HCT116 (cell line): ENCODE measurements at regions not wholly inside any gene's neighbourhood (a gene's known extent, or its start where the extent isn't known, plus 50 kb on each side); places are given as distances from the start of the nearest gene placed in this dataset.

Experiments
- ATAC-seq: fragments of 200-7000 bp; cut with Tn5 transposase; 2 replicates; pipeline ENCODE4 v1.9.1; 2020; ENCODE audit warnings: mild to moderate bottlenecking, moderate library complexity
- BruUV-seq: library from RNA; stranded (reverse); fragments of 400-500 nt; replicated peaks from 2 replicates; lab custom pipeline; 2021; lab: Mats Ljungman, UMichigan
- CTCF ChIA-PET: fragments of 300-600 bp; sonication (Branson Sonifier 250); formaldehyde crosslinking; loops from one replicate; lab custom pipeline; 2021; ENCODE audit warnings: antibody characterized with exemption; lab: Charles Lee
- POLR2A ChIA-PET: fragments of 300-600, 350-600 bp; sonication (Branson Sonifier 250); formaldehyde crosslinking; loops from one replicate; lab custom pipeline; 2021; ENCODE audit warnings: antibody characterized with exemption; lab: Charles Lee
- RAD21 ChIA-PET, 2 experiments: fragments of 300-600 bp; sonication (Branson Sonifier 250); formaldehyde crosslinking; loops; one replicate each; lab custom pipeline; 2023; ENCODE audit warnings: low total read pairs in 2 of 2; ENCODE audit not compliant: uncharacterized antibody in 2 of 2, unreplicated experiment in 2 of 2, low non-redundant PET in 1 of 2; lab: Charles Lee
- DNase-seq: peaks from one replicate; pipeline ENCODE4 v3.0.0-alpha.2; 2010; ENCODE audit warnings: low read depth, low spot score
- H2AFZ ChIP-seq: fragments of 200-600 bp; shearing (Covaris generic), sonication (generic); 2 replicates; pipeline ENCODE4 v1.6.1; 2017; ENCODE audit warnings: low read depth, mixed run types, mixed read lengths, antibody characterized with exemption, low read length; ENCODE audit not compliant: poor library complexity, severe bottlenecking
- H3K27ac ChIP-seq: 2 replicates; pipeline ENCODE4 v1.5.1; 2012; ENCODE audit warnings: low read depth, low read length
- H3K27me3 ChIP-seq: fragments of 200-600 bp; sonication (generic); 2 replicates; pipeline ENCODE4 v1.6.1; 2016; ENCODE audit warnings: mixed run types, low read length, mixed read lengths; ENCODE audit not compliant: insufficient read depth
- H3K36me3 ChIP-seq, 2 experiments: fragments of 200-500 bp in 1 of 2; fragments of 200-600 bp in 1 of 2; sonication (Bioruptor generic) in 1 of 2; sonication (generic) in 1 of 2; 2 replicates each; pipeline versions ENCODE4 v1.5.1 to v1.6.1; 2014 to 2016; ENCODE audit warnings: low read length in 2 of 2, inconsistent platforms in 1 of 2, mixed read lengths in 1 of 2, mixed run types in 1 of 2; ENCODE audit not compliant: insufficient read depth in 2 of 2, control insufficient read depth in 1 of 2
- H3K4me1 ChIP-seq, 2 experiments: fragments of 200-600 bp in 1 of 2; sonication (generic) in 1 of 2; 2 replicates each; pipeline versions ENCODE4 v1.5.1 to v1.6.1; 2012 to 2017; ENCODE audit warnings: low read length in 2 of 2, inconsistent platforms in 1 of 2, mild to moderate bottlenecking in 1 of 2, mixed read lengths in 1 of 2, mixed run types in 1 of 2, moderate library complexity in 1 of 2; ENCODE audit not compliant: insufficient read depth in 2 of 2, control insufficient read depth in 1 of 2
- H3K4me2 ChIP-seq: fragments of 200-600 bp; sonication (generic); 2 replicates; pipeline ENCODE4 v1.6.1; 2017; ENCODE audit warnings: mixed run types, low read length, mixed read lengths
- H3K4me3 ChIP-seq, 2 experiments: fragments of 200-600 bp in 1 of 2; sonication (generic) in 1 of 2; replicated peaks in 1 of 2; 2 replicates each; pipeline ENCODE4 v1.5.1; 2011 to 2016; ENCODE audit warnings: low read length in 2 of 2, control low read depth in 1 of 2, low read depth in 1 of 2, mild to moderate bottlenecking in 1 of 2, mixed read lengths in 1 of 2, mixed run types in 1 of 2
- H3K79me2 ChIP-seq: fragments of 200-600 bp; sonication (generic); 2 replicates; pipeline ENCODE4 v1.6.1; 2017; ENCODE audit warnings: mild to moderate bottlenecking, mixed run types, low read length, moderate library complexity, mixed read lengths; ENCODE audit not compliant: insufficient read depth
- H3K9ac ChIP-seq: fragments of 200-600 bp; sonication (generic); 2 replicates; pipeline ENCODE4 v1.6.1; 2016; ENCODE audit warnings: low read length, mixed read lengths
- H3K9me2 ChIP-seq: fragments of 200-600 bp; sonication (generic), shearing (Covaris generic); 2 replicates; pipeline ENCODE4 v1.6.1; 2017; ENCODE audit warnings: mixed run types, mild to moderate bottlenecking, moderate library complexity; ENCODE audit not compliant: insufficient read depth
- H3K9me3 ChIP-seq, 2 experiments: fragments of 200-500 bp in 1 of 2; fragments of 200-600 bp in 1 of 2; sonication (Bioruptor generic) in 1 of 2; sonication (generic) in 1 of 2; 2 replicates each; pipeline ENCODE4 v1.6.1; 2014 to 2017; ENCODE audit warnings: low read length in 2 of 2, mixed read lengths in 2 of 2, inconsistent platforms in 1 of 2, low read depth in 1 of 2, mild to moderate bottlenecking in 1 of 2, mixed run types in 1 of 2, moderate library complexity in 1 of 2; ENCODE audit not compliant: control insufficient read depth in 1 of 2, insufficient read depth in 1 of 2
- H4K20me1 ChIP-seq: fragments of 200-600 bp; sonication (generic), shearing (Covaris generic); 2 replicates; pipeline ENCODE4 v1.6.1; 2017; ENCODE audit warnings: mixed run types, mild to moderate bottlenecking, moderate library complexity; ENCODE audit not compliant: insufficient read depth
- EGR1 ChIP-seq: IDR thresholded peaks from 2 replicates; pipeline ENCODE4 v1.6.1; 2012; ENCODE audit warnings: low read depth
- ELF1 ChIP-seq: IDR thresholded peaks from 2 replicates; pipeline ENCODE4 v1.6.1; 2012; ENCODE audit warnings: low read depth, borderline replicate concordance
- EZH2 ChIP-seq: fragments of 200-600 bp; sonication (generic); IDR thresholded peaks from 2 replicates; pipeline ENCODE4 v1.6.1; 2017; ENCODE audit warnings: antibody characterized with exemption, mixed run types
- SIN3A ChIP-seq: IDR thresholded peaks from 2 replicates; pipeline ENCODE4 v1.6.1; 2012; ENCODE audit warnings: low read depth
- SP1 ChIP-seq: IDR thresholded peaks from 2 replicates; pipeline ENCODE4 v1.6.1; 2012; ENCODE audit warnings: low read depth
- SRF ChIP-seq: IDR thresholded peaks from 2 replicates; pipeline ENCODE4 v1.6.1; 2012; ENCODE audit warnings: low read depth
- ZFX ChIP-seq: fragments of 450-650 bp; IDR thresholded peaks from 2 replicates; pipeline ENCODE4 v1.6.1; 2017
- intact Hi-C: fragments of 100-400 bp; cut with micrococcal nuclease; formaldehyde crosslinking; loops from 2 replicates; pipeline ENCODE4 v1.10.0; 2022
- TF ChIP-seq, protein P1 (sequence below), 3 experiments: fragments of 200-600 bp in 1 of 3; sonication (generic) in 1 of 3; IDR thresholded peaks in 2 of 3; conservative IDR thresholded peaks in 1 of 3; 2 replicates each; pipeline ENCODE4 v1.5.1; 2012 to 2017; ENCODE audit warnings: low read depth in 2 of 3, low read length in 2 of 3, antibody characterized with exemption in 1 of 3, borderline replicate concordance in 1 of 3, control low read depth in 1 of 3, mild to moderate bottlenecking in 1 of 3, mixed read lengths in 1 of 3, mixed run types in 1 of 3, moderate library complexity in 1 of 3; ENCODE audit not compliant: insufficient read depth in 1 of 3
- TF ChIP-seq, protein P2 (sequence below): IDR thresholded peaks from 2 replicates; pipeline ENCODE4 v1.6.1; 2012
- TF ChIP-seq, protein P3 (sequence below): IDR thresholded peaks from 2 replicates; pipeline ENCODE4 v1.6.1; 2011; ENCODE audit warnings: mild to moderate bottlenecking, low read length, moderate library complexity; ENCODE audit not compliant: insufficient replicate concordance; ENCODE audit errors: extremely low read depth

- TF ChIP-seq, protein P1, sequence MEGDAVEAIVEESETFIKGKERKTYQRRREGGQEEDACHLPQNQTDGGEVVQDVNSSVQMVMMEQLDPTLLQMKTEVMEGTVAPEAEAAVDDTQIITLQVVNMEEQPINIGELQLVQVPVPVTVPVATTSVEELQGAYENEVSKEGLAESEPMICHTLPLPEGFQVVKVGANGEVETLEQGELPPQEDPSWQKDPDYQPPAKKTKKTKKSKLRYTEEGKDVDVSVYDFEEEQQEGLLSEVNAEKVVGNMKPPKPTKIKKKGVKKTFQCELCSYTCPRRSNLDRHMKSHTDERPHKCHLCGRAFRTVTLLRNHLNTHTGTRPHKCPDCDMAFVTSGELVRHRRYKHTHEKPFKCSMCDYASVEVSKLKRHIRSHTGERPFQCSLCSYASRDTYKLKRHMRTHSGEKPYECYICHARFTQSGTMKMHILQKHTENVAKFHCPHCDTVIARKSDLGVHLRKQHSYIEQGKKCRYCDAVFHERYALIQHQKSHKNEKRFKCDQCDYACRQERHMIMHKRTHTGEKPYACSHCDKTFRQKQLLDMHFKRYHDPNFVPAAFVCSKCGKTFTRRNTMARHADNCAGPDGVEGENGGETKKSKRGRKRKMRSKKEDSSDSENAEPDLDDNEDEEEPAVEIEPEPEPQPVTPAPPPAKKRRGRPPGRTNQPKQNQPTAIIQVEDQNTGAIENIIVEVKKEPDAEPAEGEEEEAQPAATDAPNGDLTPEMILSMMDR (IDR thresholded peaks at IDR 0.05 in 2 of 3, conservative IDR thresholded peaks at IDR 0.05 in 1 of 3; ENCODE audit: borderline replicate concordance in 1 of 3, insufficient read depth in 1 of 3, low read depth in 2 of 3, low read length in 2 of 3), result no peak
- TF ChIP-seq, protein P2, sequence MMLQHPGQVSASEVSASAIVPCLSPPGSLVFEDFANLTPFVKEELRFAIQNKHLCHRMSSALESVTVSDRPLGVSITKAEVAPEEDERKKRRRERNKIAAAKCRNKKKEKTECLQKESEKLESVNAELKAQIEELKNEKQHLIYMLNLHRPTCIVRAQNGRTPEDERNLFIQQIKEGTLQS, result no peak
- no peak for TF ChIP-seq ELF1
- TF ChIP-seq EZH2, result no peak
These were observed 299.8 kb upstream of the NR5A2 start (continued) for GRCh38 chr1:199727682-199728081.

GRCh38 chr1:199728345-199728744 lies 299.2 kb upstream of the NR5A2 start:
- Histone ChIP-seq H3K4me1 (peaks cover 3 to 5% of the 10 kb centered on the region in 2 experiments), H3K4me3 (no peak overlapping the region), H3K9me3 (no peaks in the 10 kb centered on the region), H3K27me3 (no peaks in the 10 kb centered on the region), H3K4me2 (no peak overlapping the region), H3K27ac (no peak overlapping the region), H4K20me1 (no peaks in the 10 kb centered on the region), H3K36me3 (no peaks in the 10 kb centered on the region), H3K9ac (no peak overlapping the region), H3K79me2 (no peaks in the 10 kb centered on the region), H2AFZ (no peak overlapping the region), H3K9me2 (no peaks in the 10 kb centered on the region)
- intact Hi-C loops, result no loop called here
- ATAC-seq, result no peak
- no peak for DNase-seq
- TF ChIP-seq, protein P3, sequence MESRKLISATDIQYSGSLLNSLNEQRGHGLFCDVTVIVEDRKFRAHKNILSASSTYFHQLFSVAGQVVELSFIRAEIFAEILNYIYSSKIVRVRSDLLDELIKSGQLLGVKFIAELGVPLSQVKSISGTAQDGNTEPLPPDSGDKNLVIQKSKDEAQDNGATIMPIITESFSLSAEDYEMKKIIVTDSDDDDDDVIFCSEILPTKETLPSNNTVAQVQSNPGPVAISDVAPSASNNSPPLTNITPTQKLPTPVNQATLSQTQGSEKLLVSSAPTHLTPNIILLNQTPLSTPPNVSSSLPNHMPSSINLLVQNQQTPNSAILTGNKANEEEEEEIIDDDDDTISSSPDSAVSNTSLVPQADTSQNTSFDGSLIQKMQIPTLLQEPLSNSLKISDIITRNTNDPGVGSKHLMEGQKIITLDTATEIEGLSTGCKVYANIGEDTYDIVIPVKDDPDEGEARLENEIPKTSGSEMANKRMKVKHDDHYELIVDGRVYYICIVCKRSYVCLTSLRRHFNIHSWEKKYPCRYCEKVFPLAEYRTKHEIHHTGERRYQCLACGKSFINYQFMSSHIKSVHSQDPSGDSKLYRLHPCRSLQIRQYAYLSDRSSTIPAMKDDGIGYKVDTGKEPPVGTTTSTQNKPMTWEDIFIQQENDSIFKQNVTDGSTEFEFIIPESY, result no peak
- no peak for TF ChIP-seq ELF1
- TF ChIP-seq ZFX, result no peak
- no peak for TF ChIP-seq EGR1
- no peak for TF ChIP-seq SP1
- TF ChIP-seq EZH2, result no peak
- no peak for TF ChIP-seq SRF
- TF ChIP-seq SIN3A, result no peak
- no TSS peak for BruUV-seq
- ChIA-PET CTCF (interaction anchor here (1.4 kb wide), 1 partner anchor 14 kb away, joined by 3 read pairs; no protein-coding TSS in a partner anchor), RAD21 (no interaction called here), POLR2A (no interaction called here)
